SJCRH30 (cell line): ENCODE measurements at regions not wholly inside any gene's neighbourhood (a gene's known extent, or its start where the extent isn't known, plus 50 kb on each side); places are given as distances from the start of the nearest gene placed in this dataset.

Experiments
- DNase-seq, 2 experiments: peaks; one replicate each; pipeline ENCODE4 v3.0.0-alpha.2; 2015 to 2020
- H3K27ac ChIP-seq: fragments of 250-450 bp; sonication (Bioruptor Pico); 2 replicates; pipeline ENCODE4 v1.5.1; 2020; ENCODE audit warnings: mild to moderate bottlenecking, moderate library complexity
- H3K27me3 ChIP-seq: fragments of 250-450 bp; sonication (Bioruptor Pico); 2 replicates; pipeline ENCODE4 v1.5.1; 2020; ENCODE audit warnings: mild to moderate bottlenecking, moderate library complexity
- H3K36me3 ChIP-seq: fragments of 250-450 bp; sonication (Bioruptor Pico); 2 replicates; pipeline ENCODE4 v1.5.1; 2020; ENCODE audit warnings: mild to moderate bottlenecking, moderate library complexity
- H3K4me1 ChIP-seq: fragments of 250-450 bp; sonication (Bioruptor Pico); 2 replicates; pipeline ENCODE4 v1.5.1; 2020; ENCODE audit warnings: mild to moderate bottlenecking, moderate library complexity
- H3K4me3 ChIP-seq: fragments of 250-450 bp; sonication (Bioruptor Pico); 2 replicates; pipeline ENCODE4 v1.5.1; 2020; ENCODE audit warnings: mild to moderate bottlenecking, moderate library complexity
- H3K9me3 ChIP-seq: fragments of 250-450 bp; sonication (Bioruptor Pico); replicated peaks from 2 replicates; pipeline ENCODE4 v1.5.1; 2020; ENCODE audit warnings: mild to moderate bottlenecking, moderate library complexity

DNA sequence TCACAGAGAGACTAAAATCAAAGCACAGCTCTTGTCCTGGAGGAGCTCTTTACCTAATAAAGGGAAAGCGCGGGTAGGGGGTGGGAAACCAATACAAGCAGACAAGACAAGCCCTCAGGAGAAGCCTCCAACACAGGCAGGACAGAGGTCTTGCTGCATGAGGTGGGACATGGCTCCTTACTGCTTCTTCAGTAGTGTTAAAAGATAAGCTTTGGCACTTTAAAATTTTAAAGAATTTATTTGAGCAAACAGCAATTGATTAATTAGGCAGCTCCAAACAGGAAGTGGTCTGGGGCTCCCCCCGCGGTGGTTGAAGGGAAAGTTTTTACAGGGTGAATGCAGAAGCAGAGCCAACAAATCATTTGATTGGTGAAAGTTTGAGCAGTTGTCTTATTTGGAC lies 50.3 kb upstream of the MACC1 start:
- Histone ChIP-seq H3K4me1 (no peaks in the 10 kb centered on the region), H3K9me3 (no peaks in the 10 kb centered on the region), H3K4me3 (no peak overlapping the region), H3K27me3 (no peaks in the 10 kb centered on the region), H3K36me3 (no peaks in the 10 kb centered on the region), H3K27ac (no peak overlapping the region)
- no peak for DNase-seq

DNA sequence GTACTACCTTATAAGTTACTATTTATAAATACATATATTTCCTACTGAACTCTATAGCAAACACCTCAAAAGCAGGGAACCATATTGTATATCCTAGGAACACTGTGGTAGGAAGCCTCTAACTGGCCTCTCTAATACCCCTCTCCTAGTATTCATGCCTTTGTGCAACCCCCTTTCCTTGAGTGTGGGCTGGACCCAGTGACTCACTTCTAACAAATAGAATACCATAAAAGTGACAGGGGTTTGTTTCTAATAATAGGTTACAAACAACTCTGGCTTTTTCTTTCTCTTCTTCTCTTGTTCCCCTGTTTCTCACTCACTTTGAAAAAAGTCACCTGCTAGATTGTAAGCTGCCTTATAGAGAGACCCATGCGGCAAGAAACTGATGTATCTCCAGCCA lies 51.6 kb upstream of the MACC1 start:
- H3K4me3 ChIP-seq = no peak overlapping the region
- H3K9me3 ChIP-seq = no peaks in the 10 kb centered on the region
- H3K27ac ChIP-seq = no peak overlapping the region
- H3K4me1 ChIP-seq = no peaks in the 10 kb centered on the region
- H3K36me3 ChIP-seq = no peaks in the 10 kb centered on the region
- H3K27me3 ChIP-seq = no peaks in the 10 kb centered on the region
- no peak for DNase-seq

DNA sequence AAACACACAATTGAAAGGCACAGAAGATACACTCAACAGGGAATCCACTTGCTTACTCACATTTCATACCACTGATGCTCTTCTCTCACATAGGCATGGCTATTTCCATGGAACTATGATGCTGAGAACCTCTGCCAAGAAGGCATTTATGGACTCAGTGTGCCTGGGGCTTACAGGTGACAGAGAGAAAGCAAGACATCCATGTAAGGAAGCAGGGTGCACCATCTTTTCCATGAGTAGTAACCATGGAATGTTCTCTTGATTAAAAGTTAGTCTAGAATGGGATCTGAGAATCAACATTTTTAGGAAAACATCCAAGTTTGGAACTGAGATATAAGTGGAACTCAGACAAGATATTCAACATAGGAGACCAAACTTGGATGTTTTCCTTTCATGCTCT lies 52.5 kb upstream of the MACC1 start:
- no peak overlapping the region for H3K4me3 ChIP-seq
- H3K27me3 ChIP-seq = no peaks in the 10 kb centered on the region
- H3K36me3 ChIP-seq = no peaks in the 10 kb centered on the region
- DNase-seq = no peak
- no peaks in the 10 kb centered on the region for H3K4me1 ChIP-seq
- H3K27ac ChIP-seq = no peak overlapping the region
- H3K9me3 ChIP-seq = no peaks in the 10 kb centered on the region

DNA sequence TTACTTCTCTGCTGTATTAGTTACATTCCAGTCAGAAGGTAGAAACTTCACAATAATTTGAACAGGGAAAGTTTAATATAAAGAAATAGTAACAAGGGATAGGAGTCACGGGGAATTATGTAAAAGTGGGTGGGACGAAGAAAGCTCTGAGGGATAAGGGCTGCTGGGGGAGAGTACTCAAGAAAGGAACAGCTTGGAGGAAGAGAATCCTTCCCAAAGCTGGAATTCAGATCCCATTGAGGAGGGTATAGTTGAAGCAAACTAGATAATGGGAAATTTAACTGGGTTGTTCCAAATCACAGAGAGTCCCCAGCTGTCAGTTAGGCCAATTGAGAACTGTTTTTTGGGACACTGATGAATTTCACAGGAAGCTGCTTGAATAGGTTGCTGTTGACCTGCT lies 53.2 kb upstream of the MACC1 start:
- H3K27ac ChIP-seq = no peak overlapping the region
- DNase-seq = no peak
- no peaks in the 10 kb centered on the region for H3K4me1 ChIP-seq
- H3K9me3 ChIP-seq = no peaks in the 10 kb centered on the region
- no peaks in the 10 kb centered on the region for H3K36me3 ChIP-seq
- H3K27me3 ChIP-seq = no peaks in the 10 kb centered on the region
- no peak overlapping the region for H3K4me3 ChIP-seq

DNA sequence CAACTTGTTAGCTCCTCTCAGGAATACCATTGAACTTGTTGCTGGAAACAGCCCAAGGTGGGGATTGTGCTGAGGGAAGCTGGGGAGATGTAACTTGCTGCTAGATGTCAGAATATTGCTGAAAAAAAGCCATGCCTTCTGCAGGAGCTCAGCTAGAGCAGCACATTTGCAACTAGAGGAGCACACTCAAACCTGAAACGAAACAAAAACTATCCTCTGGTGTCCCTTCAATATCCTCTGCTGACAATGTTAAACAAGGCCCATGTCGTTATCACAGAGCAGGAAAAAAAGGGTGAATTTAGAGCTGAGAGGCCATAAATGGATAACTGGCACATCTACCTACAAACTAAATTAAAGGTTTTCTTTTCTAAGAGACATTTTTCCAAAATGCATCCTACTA lies 53.7 kb upstream of the MACC1 start:
- Histone ChIP-seq H3K36me3 (no peaks in the 10 kb centered on the region), H3K27ac (no peak overlapping the region), H3K4me3 (no peak overlapping the region), H3K4me1 (no peaks in the 10 kb centered on the region), H3K27me3 (no peaks in the 10 kb centered on the region), H3K9me3 (no peaks in the 10 kb centered on the region; the same call in 1 of the 2 replicates)
- no peak for DNase-seq

DNA sequence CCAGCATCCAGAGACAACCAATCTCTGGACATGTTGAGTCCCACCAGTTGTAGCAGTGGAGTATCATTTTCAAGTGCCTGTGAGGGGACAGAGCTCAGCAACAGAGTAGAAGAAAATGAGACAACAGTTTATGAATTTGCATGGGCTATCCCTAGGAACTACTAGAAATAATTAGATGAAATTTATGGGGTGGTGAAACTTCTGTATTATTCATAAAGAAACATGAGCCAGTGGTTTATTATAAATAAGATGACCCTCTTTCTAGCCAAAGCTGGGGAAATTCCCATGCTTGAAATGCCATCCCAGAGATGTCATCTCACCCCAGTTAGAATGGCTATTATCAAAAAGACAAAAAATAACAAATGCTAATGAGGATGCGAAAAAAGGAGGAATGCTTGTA lies 55.1 kb upstream of the ITGB8 start:
- Histone ChIP-seq H3K27me3 (no peaks in the 10 kb centered on the region), H3K4me1 (no peaks in the 10 kb centered on the region), H3K27ac (no peak overlapping the region), H3K9me3 (no peaks in the 10 kb centered on the region; the same call in 1 of the 2 replicates), H3K4me3 (no peak overlapping the region), H3K36me3 (no peaks in the 10 kb centered on the region)
- no peak for DNase-seq

DNA sequence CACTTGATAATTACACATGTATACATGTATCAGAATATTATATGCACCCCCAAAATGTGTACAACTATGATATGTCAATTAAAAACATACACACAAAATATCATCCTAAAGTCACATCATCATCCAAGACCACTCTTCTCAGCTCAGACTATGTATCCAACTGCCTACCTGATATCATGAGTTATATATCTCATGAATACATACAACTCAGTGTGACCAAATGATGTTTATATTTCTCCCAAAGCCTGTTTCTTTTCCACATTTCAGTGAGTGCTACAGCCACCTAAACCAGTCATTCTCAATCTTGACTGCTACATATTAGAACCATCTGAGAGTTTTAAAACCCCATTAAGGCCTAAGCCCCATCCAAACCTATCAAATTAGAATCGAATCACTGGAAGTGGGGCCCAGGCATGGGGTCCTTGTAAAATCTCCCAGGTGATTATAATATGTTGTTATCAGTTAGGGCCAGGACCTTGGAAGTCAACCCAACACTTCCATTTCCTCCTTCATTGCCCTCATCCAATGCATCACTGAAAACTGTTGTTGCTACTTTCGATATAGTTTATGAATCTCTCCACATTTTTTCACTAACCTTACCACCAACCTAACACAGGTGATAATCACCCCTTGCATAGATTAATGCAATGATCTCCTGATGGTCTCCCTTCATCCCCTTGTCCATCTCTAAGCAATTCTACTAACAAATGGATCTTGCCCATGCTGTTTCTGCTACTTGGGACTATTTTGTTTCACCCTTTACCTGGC lies 53.8 kb upstream of the ITGB8 start:
- no peak overlapping the region for H3K27ac ChIP-seq
- H3K4me1 ChIP-seq = no peaks in the 10 kb centered on the region
- no peak for DNase-seq
- H3K27me3 ChIP-seq = no peaks in the 10 kb centered on the region
- H3K4me3 ChIP-seq = no peak overlapping the region
- no peaks in the 10 kb centered on the region; the same call in 1 of the 2 replicates for H3K9me3 ChIP-seq
- no peaks in the 10 kb centered on the region for H3K36me3 ChIP-seq

DNA sequence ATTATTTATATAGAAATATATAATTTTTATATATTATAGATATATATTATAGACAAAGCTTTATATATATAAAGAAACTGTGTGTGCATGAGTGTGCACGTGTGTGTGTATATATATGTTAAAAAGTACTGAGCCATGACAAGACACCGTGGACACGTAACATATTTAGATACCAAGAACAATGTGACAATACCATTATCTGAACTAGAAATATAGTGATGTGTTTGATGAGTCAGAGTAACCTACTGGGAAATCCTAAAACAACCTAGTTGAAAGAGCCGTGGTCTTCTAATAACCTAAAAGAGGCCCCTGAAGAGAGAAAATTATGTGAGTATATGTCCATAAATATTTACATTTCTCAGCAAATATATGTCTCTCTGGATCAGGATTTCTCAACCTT lies 50.7 kb upstream of the ITGB8 start:
- Histone ChIP-seq H3K4me3 (no peak overlapping the region), H3K9me3 (no peaks in the 10 kb centered on the region; the same call in 1 of the 2 replicates), H3K27me3 (no peaks in the 10 kb centered on the region), H3K36me3 (no peaks in the 10 kb centered on the region), H3K27ac (no peak overlapping the region), H3K4me1 (no peaks in the 10 kb centered on the region)
- peak in 1 of 2 experiments; percentile 16 for DNase-seq

DNA sequence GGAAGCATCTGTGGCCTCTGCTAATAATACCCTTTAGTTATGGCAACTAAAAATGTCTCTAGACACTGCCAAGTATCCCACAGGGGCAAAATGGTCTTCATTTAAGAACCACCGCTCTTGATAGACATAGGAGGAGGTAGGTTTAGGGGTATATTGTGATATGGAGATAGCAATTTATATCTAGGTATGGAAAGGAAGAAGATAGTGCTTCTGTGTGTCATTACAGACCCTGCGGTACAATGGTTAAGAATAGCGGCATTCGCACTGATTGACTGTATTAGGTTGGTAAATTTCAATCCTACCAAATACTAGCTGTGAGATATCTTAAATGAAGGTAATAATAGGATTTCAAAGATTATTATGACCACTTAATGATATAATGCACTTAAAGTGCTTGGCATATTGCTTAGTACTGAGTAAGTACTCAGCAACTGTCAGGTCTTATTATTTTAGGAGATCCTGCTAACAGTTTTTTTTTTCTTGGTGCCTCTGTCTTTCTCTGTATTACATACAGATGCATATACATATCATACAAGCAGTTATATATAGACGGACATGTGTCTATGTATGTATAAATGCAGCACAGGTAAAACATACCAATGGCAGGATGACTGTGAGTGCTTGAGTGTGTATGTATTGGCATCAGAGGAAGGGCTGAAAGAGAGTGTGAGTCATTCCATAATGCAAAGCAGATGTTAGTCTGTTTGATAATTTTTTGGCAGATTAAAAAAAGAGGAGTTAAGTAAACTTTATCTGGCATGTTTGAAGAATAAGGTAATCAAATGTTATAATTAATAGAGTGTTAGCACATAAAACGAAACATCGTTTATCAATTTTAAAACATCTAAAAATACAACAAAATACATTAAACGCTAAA lies 50.0 kb upstream of the ITGB8 start:
- H3K27me3 ChIP-seq = no peaks in the 10 kb centered on the region
- no peak for DNase-seq
- no peaks in the 10 kb centered on the region for H3K36me3 ChIP-seq
- no peak overlapping the region for H3K4me3 ChIP-seq
- H3K4me1 ChIP-seq = no peaks in the 10 kb centered on the region
- no peaks in the 10 kb centered on the region; the same call in 1 of the 2 replicates for H3K9me3 ChIP-seq
- H3K27ac ChIP-seq = no peak overlapping the region
